Fibroblast of lung (primary cell): ENCODE measurements at regions not wholly inside any gene's neighbourhood (a gene's known extent, or its start where the extent isn't known, plus 50 kb on each side); places are given as distances from the start of the nearest gene placed in this dataset.

Experiments
- EZH2 ChIP-seq: IDR thresholded peaks from 2 replicates; pipeline ENCODE4 v1.5.1; 2012; ENCODE audit warnings: low read length, control low read depth, mild to moderate bottlenecking; ENCODE audit errors: missing control alignments
- TF ChIP-seq, protein P1 (sequence below), 2 donors: IDR thresholded peaks in 1 of 2; conservative IDR thresholded peaks in 1 of 2; 1 replicate in 1 of 2; 2 replicates in 1 of 2; pipeline ENCODE4 v1.5.1; 2011 to 2012; ENCODE audit warnings: low read length in 2 of 2, control low read depth in 1 of 2, inconsistent platforms in 1 of 2, low read depth in 1 of 2, mild to moderate bottlenecking in 1 of 2

- TF ChIP-seq EZH2: no peak
- TF ChIP-seq, protein P1, sequence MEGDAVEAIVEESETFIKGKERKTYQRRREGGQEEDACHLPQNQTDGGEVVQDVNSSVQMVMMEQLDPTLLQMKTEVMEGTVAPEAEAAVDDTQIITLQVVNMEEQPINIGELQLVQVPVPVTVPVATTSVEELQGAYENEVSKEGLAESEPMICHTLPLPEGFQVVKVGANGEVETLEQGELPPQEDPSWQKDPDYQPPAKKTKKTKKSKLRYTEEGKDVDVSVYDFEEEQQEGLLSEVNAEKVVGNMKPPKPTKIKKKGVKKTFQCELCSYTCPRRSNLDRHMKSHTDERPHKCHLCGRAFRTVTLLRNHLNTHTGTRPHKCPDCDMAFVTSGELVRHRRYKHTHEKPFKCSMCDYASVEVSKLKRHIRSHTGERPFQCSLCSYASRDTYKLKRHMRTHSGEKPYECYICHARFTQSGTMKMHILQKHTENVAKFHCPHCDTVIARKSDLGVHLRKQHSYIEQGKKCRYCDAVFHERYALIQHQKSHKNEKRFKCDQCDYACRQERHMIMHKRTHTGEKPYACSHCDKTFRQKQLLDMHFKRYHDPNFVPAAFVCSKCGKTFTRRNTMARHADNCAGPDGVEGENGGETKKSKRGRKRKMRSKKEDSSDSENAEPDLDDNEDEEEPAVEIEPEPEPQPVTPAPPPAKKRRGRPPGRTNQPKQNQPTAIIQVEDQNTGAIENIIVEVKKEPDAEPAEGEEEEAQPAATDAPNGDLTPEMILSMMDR (conservative IDR thresholded peaks at IDR 0.05 in 1 of 2, IDR thresholded peaks at IDR 0.05 in 1 of 2; ENCODE audit: low read depth in 1 of 2, low read length in 2 of 2): no peak
Measured at GRCh38 chr22:48944433-48944750, 883.3 kb downstream of the BRD1 start.
